ENCODE measurements at regions not wholly inside any gene's neighbourhood (a gene's known extent, or its start where the extent isn't known, plus 50 kb on each side); places are given as distances from the start of the nearest gene placed in this dataset.

DNA sequence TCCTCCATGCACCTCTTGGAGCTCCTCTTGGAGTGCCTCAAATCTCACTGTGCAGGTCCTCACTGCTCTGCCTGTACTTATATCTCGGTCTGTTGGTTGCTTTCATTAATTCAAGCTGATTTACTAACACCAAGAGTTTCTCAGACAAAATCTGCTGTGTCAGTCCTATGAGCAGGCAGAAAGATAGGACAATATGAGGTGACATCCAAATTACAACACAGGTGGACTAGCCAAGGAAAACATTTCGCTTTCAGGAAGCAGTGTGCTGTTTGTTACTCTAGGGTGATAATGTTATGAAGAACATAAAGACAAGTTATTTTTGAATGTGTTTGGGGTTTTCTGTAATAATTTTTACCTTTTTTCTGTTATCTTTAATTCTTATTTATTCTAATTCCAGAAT, 264.1 kb upstream of the ANKH start:
- no peak for TF ChIP-seq POLR2A (IDR thresholded peaks at IDR 0.05)
- TF ChIP-seq, protein P1, sequence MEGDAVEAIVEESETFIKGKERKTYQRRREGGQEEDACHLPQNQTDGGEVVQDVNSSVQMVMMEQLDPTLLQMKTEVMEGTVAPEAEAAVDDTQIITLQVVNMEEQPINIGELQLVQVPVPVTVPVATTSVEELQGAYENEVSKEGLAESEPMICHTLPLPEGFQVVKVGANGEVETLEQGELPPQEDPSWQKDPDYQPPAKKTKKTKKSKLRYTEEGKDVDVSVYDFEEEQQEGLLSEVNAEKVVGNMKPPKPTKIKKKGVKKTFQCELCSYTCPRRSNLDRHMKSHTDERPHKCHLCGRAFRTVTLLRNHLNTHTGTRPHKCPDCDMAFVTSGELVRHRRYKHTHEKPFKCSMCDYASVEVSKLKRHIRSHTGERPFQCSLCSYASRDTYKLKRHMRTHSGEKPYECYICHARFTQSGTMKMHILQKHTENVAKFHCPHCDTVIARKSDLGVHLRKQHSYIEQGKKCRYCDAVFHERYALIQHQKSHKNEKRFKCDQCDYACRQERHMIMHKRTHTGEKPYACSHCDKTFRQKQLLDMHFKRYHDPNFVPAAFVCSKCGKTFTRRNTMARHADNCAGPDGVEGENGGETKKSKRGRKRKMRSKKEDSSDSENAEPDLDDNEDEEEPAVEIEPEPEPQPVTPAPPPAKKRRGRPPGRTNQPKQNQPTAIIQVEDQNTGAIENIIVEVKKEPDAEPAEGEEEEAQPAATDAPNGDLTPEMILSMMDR (IDR thresholded peaks at IDR 0.05), result no peak

Data from esophagus squamous epithelium (tissue), 4 donors.